HUES6 (cell line): ENCODE measurements at regions not wholly inside any gene's neighbourhood (a gene's known extent, or its start where the extent isn't known, plus 50 kb on each side); places are given as distances from the start of the nearest gene placed in this dataset.
"Not testable (repeated sequence)": the region's sequence is repeated elsewhere in the genome, so short reads cannot be mapped to it uniquely, and the experiment has no call there.

Experiments used
- H3K27ac ChIP-seq: 2 replicates; pipeline ENCODE4 v1.7.0; 2013; ENCODE audit warnings: low read depth, mild to moderate bottlenecking, low read length, inconsistent platforms
- H3K27me3 ChIP-seq: 2 replicates; pipeline ENCODE4 v1.6.1; 2013; ENCODE audit warnings: low read length; ENCODE audit not compliant: control insufficient read depth, insufficient read depth
- H3K36me3 ChIP-seq: 2 replicates; pipeline ENCODE4 v1.6.1; 2013; ENCODE audit warnings: low read length; ENCODE audit not compliant: control insufficient read depth, insufficient read depth
- H3K4me1 ChIP-seq: 2 replicates; pipeline ENCODE4 v1.6.1; 2013; ENCODE audit warnings: low read length; ENCODE audit not compliant: control insufficient read depth, insufficient read depth
- H3K4me3 ChIP-seq: 2 replicates; pipeline ENCODE4 v1.5.1; 2013; ENCODE audit warnings: low read depth, low read length
- H3K9ac ChIP-seq: one replicate; pipeline ENCODE4 v1.6.1; 2013; ENCODE audit warnings: mild to moderate bottlenecking, low read length
- H3K9me3 ChIP-seq: 2 replicates; pipeline ENCODE4 v1.6.1; 2013; ENCODE audit warnings: low read depth, low read length; ENCODE audit not compliant: control insufficient read depth, insufficient read depth

GRCh38 chr11:96508861-96509260, 119.0 kb downstream of the JRKL start:
- H3K4me1 ChIP-seq, result no peaks in the 10 kb centered on the region
- no peaks in the 10 kb centered on the region for H3K27me3 ChIP-seq
- H3K9ac ChIP-seq, result no peak overlapping the region
- H3K36me3 ChIP-seq, result no peaks in the 10 kb centered on the region
- H3K27ac ChIP-seq, result no peak overlapping the region
- H3K4me3 ChIP-seq, result no peak overlapping the region
- no peaks in the 10 kb centered on the region for H3K9me3 ChIP-seq

GRCh38 chr11:96520939-96521338, 131.1 kb downstream of the JRKL start:
- Histone ChIP-seq H3K9me3 (peaks cover 6% of the 10 kb centered on the region; the same call in 1 of the 2 replicates), H3K9ac (no peak overlapping the region), H3K36me3 (no peaks in the 10 kb centered on the region), H3K4me3 (no peak overlapping the region), H3K27me3 (no peaks in the 10 kb centered on the region), H3K27ac (no peak overlapping the region), H3K4me1 (no peaks in the 10 kb centered on the region)

GRCh38 chr11:96523656-96524055, 133.8 kb downstream of the JRKL start:
- H3K9ac ChIP-seq, result no peak overlapping the region
- no peaks in the 10 kb centered on the region for H3K36me3 ChIP-seq
- H3K9me3 ChIP-seq, result peaks cover 7% of the 10 kb centered on the region; the same call in 1 of the 2 replicates
- no peaks in the 10 kb centered on the region for H3K27me3 ChIP-seq
- H3K4me1 ChIP-seq, result no peaks in the 10 kb centered on the region
- H3K27ac ChIP-seq, result no peak overlapping the region
- H3K4me3 ChIP-seq, result no peak overlapping the region

GRCh38 chr11:96524475-96524874, 134.7 kb downstream of the JRKL start:
- H3K36me3 ChIP-seq, result no peaks in the 10 kb centered on the region
- no peaks in the 10 kb centered on the region for H3K27me3 ChIP-seq
- no peak overlapping the region for H3K27ac ChIP-seq
- H3K4me3 ChIP-seq, result no peak overlapping the region
- no peak overlapping the region for H3K9ac ChIP-seq
- H3K4me1 ChIP-seq, result no peaks in the 10 kb centered on the region
- peaks cover 14% of the 10 kb centered on the region; the same call in 1 of the 2 replicates for H3K9me3 ChIP-seq

- H3K36me3 ChIP-seq, result no peaks in the 10 kb centered on the region
- no peaks in the 10 kb centered on the region for H3K27me3 ChIP-seq
- H3K27ac ChIP-seq, result no peak overlapping the region
- peaks cover under 1% of the 10 kb centered on the region; the same call in 1 of the 2 replicates for H3K4me1 ChIP-seq
- no peak overlapping the region for H3K4me3 ChIP-seq
- H3K9ac ChIP-seq, result no peak overlapping the region
- H3K9me3 ChIP-seq, result peaks cover 18% of the 10 kb centered on the region
Observed at GRCh38 chr11:96530473-96530872, 140.7 kb downstream of the JRKL start.

- no peak overlapping the region for H3K9ac ChIP-seq
- peaks cover 8% of the 10 kb centered on the region; the same call in 1 of the 2 replicates for H3K4me1 ChIP-seq
- no peak overlapping the region for H3K4me3 ChIP-seq
- H3K27me3 ChIP-seq, result no peaks in the 10 kb centered on the region
- H3K36me3 ChIP-seq, result no peaks in the 10 kb centered on the region
- H3K9me3 ChIP-seq, result peaks cover 4% of the 10 kb centered on the region; the same call in 1 of the 2 replicates
- no peak overlapping the region for H3K27ac ChIP-seq
Observed at GRCh38 chr11:96538104-96538503, 148.3 kb downstream of the JRKL start.

GRCh38 chr11:96538622-96539021, 148.8 kb downstream of the JRKL start:
- no peaks in the 10 kb centered on the region for H3K36me3 ChIP-seq
- H3K4me3 ChIP-seq, result no peak overlapping the region
- H3K4me1 ChIP-seq, result peaks cover 8% of the 10 kb centered on the region; the same call in 1 of the 2 replicates
- no peaks in the 10 kb centered on the region for H3K27me3 ChIP-seq
- no peak overlapping the region for H3K27ac ChIP-seq
- H3K9ac ChIP-seq, result no peak overlapping the region
- no peaks in the 10 kb centered on the region for H3K9me3 ChIP-seq

GRCh38 chr11:96540875-96541274, 151.1 kb downstream of the JRKL start:
- no peaks in the 10 kb centered on the region for H3K36me3 ChIP-seq
- peaks cover 12% of the 10 kb centered on the region for H3K4me1 ChIP-seq
- no peak overlapping the region for H3K9ac ChIP-seq
- H3K4me3 ChIP-seq, result no peak overlapping the region
- no peaks in the 10 kb centered on the region for H3K9me3 ChIP-seq
- no peak overlapping the region for H3K27ac ChIP-seq
- H3K27me3 ChIP-seq, result no peaks in the 10 kb centered on the region

GRCh38 chr11:96543177-96543576, 153.4 kb downstream of the JRKL start:
- Histone ChIP-seq H3K36me3 (no peaks in the 10 kb centered on the region), H3K27ac (no peak overlapping the region), H3K9me3 (no peaks in the 10 kb centered on the region), H3K4me3 (no peak overlapping the region), H3K9ac (no peak overlapping the region), H3K4me1 (peaks cover 7% of the 10 kb centered on the region), H3K27me3 (no peaks in the 10 kb centered on the region)

GRCh38 chr11:96545192-96545591, 155.4 kb downstream of the JRKL start:
- peak overlapping the region; percentile 28; the same call in 1 of the 2 replicates for H3K4me3 ChIP-seq
- not testable (repeated sequence) for H3K4me1 ChIP-seq, H3K36me3 ChIP-seq, H3K9ac ChIP-seq, H3K27ac ChIP-seq, H3K9me3 ChIP-seq, H3K27me3 ChIP-seq

- H3K36me3 ChIP-seq, result no peaks in the 10 kb centered on the region
- no peaks in the 10 kb centered on the region for H3K4me1 ChIP-seq
- H3K9me3 ChIP-seq, result peaks cover 5% of the 10 kb centered on the region
- no peak overlapping the region for H3K27ac ChIP-seq
- no peak overlapping the region for H3K9ac ChIP-seq
- no peak overlapping the region for H3K4me3 ChIP-seq
- no peaks in the 10 kb centered on the region for H3K27me3 ChIP-seq
Observed at GRCh38 chr11:96551136-96551535, 161.3 kb downstream of the JRKL start.
